ENCODE measurements at regions not wholly inside any gene's neighbourhood (a gene's known extent, or its start where the extent isn't known, plus 50 kb on each side); places are given as distances from the start of the nearest gene placed in this dataset.

DNA sequence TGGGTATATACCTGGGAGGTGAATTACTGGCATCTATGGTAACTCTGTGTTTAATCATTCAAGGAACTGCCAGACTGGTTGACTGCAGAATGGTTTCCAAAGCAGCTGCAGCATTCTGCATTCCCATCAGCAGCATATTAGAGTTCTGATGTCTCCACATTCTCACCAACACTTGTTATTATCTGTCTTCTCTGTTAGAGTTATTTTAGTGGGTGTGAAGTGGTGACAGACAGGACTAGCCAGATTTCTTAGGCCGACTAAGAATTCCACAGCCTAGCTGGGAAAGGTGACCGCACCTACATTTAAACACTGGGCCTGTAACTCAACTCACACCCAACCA, 110.9 kb downstream of the TMEM170B start:
- no peak overlapping the region for H3K4me3 ChIP-seq (ENCODE audit: low read depth, low read length)
- CTCF ChIA-PET = interaction anchor here (1.1 kb wide), 1 partner anchor 8 kb away, joined by 3 read pairs; no protein-coding TSS in a partner anchor
- TF ChIP-seq, protein P1, sequence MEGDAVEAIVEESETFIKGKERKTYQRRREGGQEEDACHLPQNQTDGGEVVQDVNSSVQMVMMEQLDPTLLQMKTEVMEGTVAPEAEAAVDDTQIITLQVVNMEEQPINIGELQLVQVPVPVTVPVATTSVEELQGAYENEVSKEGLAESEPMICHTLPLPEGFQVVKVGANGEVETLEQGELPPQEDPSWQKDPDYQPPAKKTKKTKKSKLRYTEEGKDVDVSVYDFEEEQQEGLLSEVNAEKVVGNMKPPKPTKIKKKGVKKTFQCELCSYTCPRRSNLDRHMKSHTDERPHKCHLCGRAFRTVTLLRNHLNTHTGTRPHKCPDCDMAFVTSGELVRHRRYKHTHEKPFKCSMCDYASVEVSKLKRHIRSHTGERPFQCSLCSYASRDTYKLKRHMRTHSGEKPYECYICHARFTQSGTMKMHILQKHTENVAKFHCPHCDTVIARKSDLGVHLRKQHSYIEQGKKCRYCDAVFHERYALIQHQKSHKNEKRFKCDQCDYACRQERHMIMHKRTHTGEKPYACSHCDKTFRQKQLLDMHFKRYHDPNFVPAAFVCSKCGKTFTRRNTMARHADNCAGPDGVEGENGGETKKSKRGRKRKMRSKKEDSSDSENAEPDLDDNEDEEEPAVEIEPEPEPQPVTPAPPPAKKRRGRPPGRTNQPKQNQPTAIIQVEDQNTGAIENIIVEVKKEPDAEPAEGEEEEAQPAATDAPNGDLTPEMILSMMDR (IDR thresholded peaks at IDR 0.05; ENCODE audit: insufficient read depth, low read depth, low read length) = no peak
- POLR2A ChIA-PET = no interaction called here
- H3K27me3 ChIP-seq (ENCODE audit: control insufficient read depth, insufficient read depth, low read length) = no peaks in the 10 kb centered on the region
- H3K36me3 ChIP-seq (ENCODE audit: control insufficient read depth, insufficient read depth, low read length) = no peaks in the 10 kb centered on the region
- DNase-seq (ENCODE audit: low read depth) = no peak

DNA sequence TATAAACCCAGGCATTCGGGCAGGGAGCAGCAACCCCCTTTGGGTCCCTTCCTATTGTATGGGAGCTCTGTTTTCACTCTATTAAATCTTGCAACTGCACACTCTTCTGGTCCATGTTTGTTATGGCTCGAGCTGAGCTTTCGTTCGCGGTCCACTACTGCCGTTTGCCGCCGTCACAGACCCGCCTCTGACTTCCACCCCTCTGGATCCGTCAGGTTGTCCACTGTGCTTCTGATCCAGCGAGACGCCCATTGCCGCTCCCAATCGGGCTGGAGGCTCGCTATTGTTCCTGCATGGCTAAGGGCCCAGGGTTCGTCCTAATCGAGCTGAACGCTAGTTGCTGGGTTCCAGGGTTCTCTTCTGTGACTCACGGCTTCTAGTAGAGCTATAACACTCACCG, 111.3 kb downstream of the TMEM170B start:
- POLR2A ChIA-PET = no interaction called here
- H3K4me3 ChIP-seq (ENCODE audit: low read depth, low read length) = no peak overlapping the region
- H3K36me3 ChIP-seq (ENCODE audit: control insufficient read depth, insufficient read depth, low read length) = no peaks in the 10 kb centered on the region
- no peak for DNase-seq (ENCODE audit: low read depth)
- CTCF ChIA-PET = interaction anchor here (1.1 kb wide), 1 partner anchor 9 kb away, joined by 3 read pairs; no protein-coding TSS in a partner anchor
- H3K27me3 ChIP-seq (ENCODE audit: control insufficient read depth, insufficient read depth, low read length) = no peaks in the 10 kb centered on the region
- TF ChIP-seq, protein P1 (IDR thresholded peaks at IDR 0.05; ENCODE audit: insufficient read depth, low read depth, low read length) = no peak

DNA sequence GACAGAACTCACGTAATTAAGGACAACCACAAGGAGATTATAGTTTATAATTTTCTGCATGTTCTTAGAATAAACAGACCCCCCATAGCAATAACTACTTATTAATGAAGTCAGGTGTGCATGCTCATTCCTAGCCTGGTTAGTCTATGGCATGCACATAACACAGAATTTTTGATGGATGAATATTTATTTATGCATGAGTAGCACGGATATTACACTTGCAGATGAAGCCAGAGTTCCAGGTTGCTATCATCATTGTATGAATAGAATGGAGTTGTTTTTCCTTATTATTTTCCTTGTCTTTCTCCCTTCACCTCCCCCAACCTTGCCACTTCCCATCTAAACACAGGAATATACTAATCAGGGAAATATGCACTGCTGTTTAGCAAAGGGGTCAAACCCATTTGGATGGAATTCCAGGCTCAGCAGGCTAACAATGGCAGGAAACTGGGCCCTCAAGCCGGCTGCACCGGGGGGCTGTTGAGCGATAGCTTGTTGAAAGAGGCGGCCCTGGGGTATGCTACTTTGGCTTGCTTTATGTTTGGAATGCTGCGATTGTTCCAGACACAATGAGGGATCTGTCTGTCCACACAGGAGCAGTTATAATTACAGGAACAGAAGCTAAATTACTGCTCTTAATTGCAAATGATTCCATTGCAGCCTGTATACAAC, 112.6 kb downstream of the TMEM170B start:
- no peak for DNase-seq (ENCODE audit: low read depth)
- H3K36me3 ChIP-seq (ENCODE audit: control insufficient read depth, insufficient read depth, low read length) = no peaks in the 10 kb centered on the region
- no peak overlapping the region for H3K4me3 ChIP-seq (ENCODE audit: low read depth, low read length)
- H3K27me3 ChIP-seq (ENCODE audit: control insufficient read depth, insufficient read depth, low read length) = no peaks in the 10 kb centered on the region
- ChIA-PET CTCF (interaction anchor here (0.6 to 8.6 kb wide), 3 partner anchors 358 to 639 kb away, joined by 3 to 94 read pairs (median 7); partner anchors contain the start of gene EDN1), POLR2A (interaction anchor here (0.6 kb wide), 1 partner anchor 648 kb away, joined by 3 read pairs; no protein-coding TSS in a partner anchor)
- TF ChIP-seq, protein P1 (IDR thresholded peaks at IDR 0.05; ENCODE audit: insufficient read depth, low read depth, low read length) = no peak

DNA sequence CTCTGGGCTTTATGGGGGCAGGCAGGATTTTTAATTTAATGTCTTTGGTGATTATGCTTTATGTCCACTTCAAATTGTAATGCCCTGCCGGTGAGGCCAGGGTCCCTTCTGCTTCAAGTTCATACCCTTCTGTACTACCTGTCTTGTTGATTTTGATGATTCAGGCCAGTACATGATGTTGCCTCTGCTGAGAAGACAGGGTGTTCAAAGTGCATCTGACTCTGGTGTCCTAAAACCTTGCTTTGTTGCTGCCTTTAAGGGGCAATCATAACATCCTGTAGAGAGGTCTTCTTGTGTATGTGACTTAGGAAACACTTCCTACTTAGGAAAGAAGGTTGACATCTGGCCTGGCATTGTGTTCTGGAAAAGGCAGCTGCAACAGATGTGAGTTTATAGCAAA, 113.2 kb downstream of the TMEM170B start:
- POLR2A ChIA-PET = interaction anchor here (0.6 kb wide), 1 partner anchor 648 kb away, joined by 3 read pairs; no protein-coding TSS in a partner anchor
- CTCF ChIA-PET = interaction anchor here (0.6 to 8.6 kb wide), 3 partner anchors 357 to 639 kb away, joined by 3 to 94 read pairs (median 7); partner anchors contain the start of gene EDN1
- no peaks in the 10 kb centered on the region for H3K36me3 ChIP-seq (ENCODE audit: control insufficient read depth, insufficient read depth, low read length)
- H3K27me3 ChIP-seq (ENCODE audit: control insufficient read depth, insufficient read depth, low read length) = no peaks in the 10 kb centered on the region
- TF ChIP-seq, protein P1 (IDR thresholded peaks at IDR 0.05; ENCODE audit: insufficient read depth, low read depth, low read length) = no peak
- no peak overlapping the region for H3K4me3 ChIP-seq (ENCODE audit: low read depth, low read length)
- no peak for DNase-seq (ENCODE audit: low read depth)

DNA sequence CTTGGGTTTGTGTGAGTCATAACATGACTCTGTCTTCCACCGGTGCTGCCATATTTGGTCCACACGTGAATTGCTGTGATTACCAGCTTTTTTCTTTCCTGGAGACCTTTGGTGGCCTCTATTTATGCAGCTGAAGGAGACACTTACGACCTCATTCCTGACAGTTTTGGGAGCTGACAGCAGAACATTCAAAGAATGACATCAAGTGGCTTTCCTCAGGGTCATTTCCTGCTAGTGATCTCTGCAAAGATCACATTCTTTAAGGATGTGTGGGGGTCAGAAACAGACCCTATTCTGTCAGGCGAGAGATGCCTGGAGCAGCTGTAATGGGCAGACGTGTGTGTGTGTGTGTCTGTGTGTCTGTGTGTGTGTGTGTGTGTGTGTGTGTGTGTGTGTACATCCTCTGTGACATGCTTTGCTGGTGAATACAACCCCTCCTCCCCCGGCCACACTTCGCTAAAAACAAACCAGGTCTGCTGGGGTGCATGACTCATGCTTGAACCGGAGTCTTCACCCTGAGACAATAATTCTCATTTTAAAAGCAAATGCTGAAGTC, 115.6 kb downstream of the TMEM170B start:
- no peaks in the 10 kb centered on the region for H3K27me3 ChIP-seq (ENCODE audit: control insufficient read depth, insufficient read depth, low read length)
- H3K36me3 ChIP-seq (ENCODE audit: control insufficient read depth, insufficient read depth, low read length) = no peaks in the 10 kb centered on the region
- TF ChIP-seq, protein P1 (IDR thresholded peaks at IDR 0.05; ENCODE audit: insufficient read depth, low read depth, low read length) = no peak
- DNase-seq (ENCODE audit: low read depth) = peak; percentile 89
- CTCF ChIA-PET = interaction anchor here (0.5 to 8.6 kb wide), 15 partner anchors 13 to 1026 kb away, joined by 3 to 94 read pairs (median 4); partner anchors contain the start of gene EDN1
- POLR2A ChIA-PET = interaction anchor here (0.6 kb wide), 1 partner anchor 357 kb away, joined by 3 read pairs; no protein-coding TSS in a partner anchor
- H3K4me3 ChIP-seq (ENCODE audit: low read depth, low read length) = no peak overlapping the region
